Esophagus muscularis mucosa (tissue), 4 donors: ENCODE measurements at regions not wholly inside any gene's neighbourhood (a gene's known extent, or its start where the extent isn't known, plus 50 kb on each side); places are given as distances from the start of the nearest gene placed in this dataset.

Experiments used
- DNase-seq: peaks from one replicate; pipeline ENCODE4 v3.0.0-alpha.2; 2017; ENCODE audit errors: extremely low spot score
- H3K27ac ChIP-seq, 4 donors: fragments of 200-600 bp; sonication (generic); replicated peaks in 1 of 4; 1 replicate in 3 of 4; 2 replicates in 1 of 4; pipeline ENCODE4 v1.5.1; 2016 to 2019; ENCODE audit warnings: mild to moderate bottlenecking in 1 of 4
- H3K27me3 ChIP-seq, 4 donors: fragments of 200-600 bp; sonication (generic); one replicate each; pipeline versions ENCODE4 v1.5.1 to v1.6.0; 2016 to 2019
- H3K36me3 ChIP-seq, 4 donors: fragments of 200-600 bp; sonication (generic); one replicate each; pipeline ENCODE4 v1.5.1; 2016 to 2019
- H3K4me1 ChIP-seq, 4 donors: fragments of 200-600 bp; sonication (generic); one replicate each; pipeline ENCODE4 v1.5.1; 2016 to 2019
- H3K4me3 ChIP-seq, 4 donors: fragments of 200-600 bp; sonication (generic); 1 replicate in 2 of 4; 2 replicates in 2 of 4; pipeline ENCODE4 v1.5.1; 2016 to 2019; ENCODE audit warnings: mild to moderate bottlenecking in 4 of 4, moderate library complexity in 1 of 4
- H3K9me3 ChIP-seq, 4 donors: fragments of 200-600 bp; sonication (generic); 1 replicate in 3 of 4; 2 replicates in 1 of 4; pipeline ENCODE4 v1.5.1; 2016 to 2019
- EP300 ChIP-seq: sonication (generic); formaldehyde crosslinking; IDR thresholded peaks from one replicate; pipeline ENCODE4 v1.6.1; 2017; ENCODE audit warnings: antibody characterized with exemption
- POLR2A ChIP-seq: fragments of 450-650 bp; IDR thresholded peaks from one replicate; pipeline ENCODE4 v1.6.1; 2017; ENCODE audit warnings: antibody characterized with exemption, moderate library complexity, mild to moderate bottlenecking, low read depth
- POLR2AphosphoS5 ChIP-seq, 2 donors: sonication (generic); formaldehyde crosslinking; IDR thresholded peaks; one replicate each; pipeline ENCODE4 v1.6.1; 2017; ENCODE audit warnings: antibody characterized with exemption in 2 of 2
- WGBS: methylation state at CpG from one replicate; pipeline ENCODE4 v1.1.5; 2018; 5-methylcytosine and 5-hydroxymethylcytosine counted together
- intact Hi-C: fragments of 100-400 bp; cut with DNase I; formaldehyde crosslinking; loops from one replicate; pipeline ENCODE4 v1.15.1; 2023
- TF ChIP-seq, protein P1 (sequence below), 3 experiments: fragments of 200-600 bp in 2 of 3; fragments of 450-650 bp in 1 of 3; sonication (generic) in 2 of 3; IDR thresholded peaks; one replicate each; pipeline ENCODE4 v1.5.1; 2017 to 2019; ENCODE audit warnings: antibody characterized with exemption in 3 of 3, mild to moderate bottlenecking in 2 of 3, moderate library complexity in 1 of 3

DNA sequence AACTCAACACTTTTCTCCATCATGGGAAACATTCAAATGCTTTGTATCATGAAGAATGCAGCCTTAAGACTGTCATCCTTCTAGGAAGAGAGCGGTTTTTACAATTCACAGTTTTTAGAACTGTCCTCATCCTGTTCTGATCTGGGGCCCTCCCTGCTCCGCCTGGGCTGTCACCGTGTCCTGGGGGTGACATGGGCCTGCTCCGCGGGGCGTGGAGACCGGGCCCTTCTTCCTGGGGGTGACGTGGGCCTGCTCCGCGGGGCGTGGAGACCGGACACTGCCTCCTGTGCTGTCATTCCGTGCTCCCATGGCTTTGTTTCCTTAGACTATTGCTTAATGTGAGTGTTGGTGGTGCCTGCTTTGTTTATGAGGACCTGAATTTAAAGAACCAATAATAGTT, 122.8 kb downstream of the TMEM18 start:
- H3K4me1 ChIP-seq = peaks cover 0 to 8% (median 3%) of the 10 kb centered on the region in 4 donors
- no peaks in the 10 kb centered on the region for H3K36me3 ChIP-seq
- DNase-seq = no peak
- intact Hi-C loops = no loop called here
- H3K27ac ChIP-seq = no peak overlapping the region
- H3K9me3 ChIP-seq = no peaks in the 10 kb centered on the region
- WGBS = 74% methylated on average over 11 of the region's 13 CpGs
- no peak overlapping the region for H3K4me3 ChIP-seq
- TF ChIP-seq POLR2A = no peak
- TF ChIP-seq, protein P1, sequence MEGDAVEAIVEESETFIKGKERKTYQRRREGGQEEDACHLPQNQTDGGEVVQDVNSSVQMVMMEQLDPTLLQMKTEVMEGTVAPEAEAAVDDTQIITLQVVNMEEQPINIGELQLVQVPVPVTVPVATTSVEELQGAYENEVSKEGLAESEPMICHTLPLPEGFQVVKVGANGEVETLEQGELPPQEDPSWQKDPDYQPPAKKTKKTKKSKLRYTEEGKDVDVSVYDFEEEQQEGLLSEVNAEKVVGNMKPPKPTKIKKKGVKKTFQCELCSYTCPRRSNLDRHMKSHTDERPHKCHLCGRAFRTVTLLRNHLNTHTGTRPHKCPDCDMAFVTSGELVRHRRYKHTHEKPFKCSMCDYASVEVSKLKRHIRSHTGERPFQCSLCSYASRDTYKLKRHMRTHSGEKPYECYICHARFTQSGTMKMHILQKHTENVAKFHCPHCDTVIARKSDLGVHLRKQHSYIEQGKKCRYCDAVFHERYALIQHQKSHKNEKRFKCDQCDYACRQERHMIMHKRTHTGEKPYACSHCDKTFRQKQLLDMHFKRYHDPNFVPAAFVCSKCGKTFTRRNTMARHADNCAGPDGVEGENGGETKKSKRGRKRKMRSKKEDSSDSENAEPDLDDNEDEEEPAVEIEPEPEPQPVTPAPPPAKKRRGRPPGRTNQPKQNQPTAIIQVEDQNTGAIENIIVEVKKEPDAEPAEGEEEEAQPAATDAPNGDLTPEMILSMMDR (IDR thresholded peaks at IDR 0.05) = no peak
- TF ChIP-seq EP300 = no peak
- no peak for TF ChIP-seq POLR2AphosphoS5 (IDR thresholded peaks at IDR 0.05)
- peaks cover 0 to 34% (median 0%) of the 10 kb centered on the region in 4 donors for H3K27me3 ChIP-seq

DNA sequence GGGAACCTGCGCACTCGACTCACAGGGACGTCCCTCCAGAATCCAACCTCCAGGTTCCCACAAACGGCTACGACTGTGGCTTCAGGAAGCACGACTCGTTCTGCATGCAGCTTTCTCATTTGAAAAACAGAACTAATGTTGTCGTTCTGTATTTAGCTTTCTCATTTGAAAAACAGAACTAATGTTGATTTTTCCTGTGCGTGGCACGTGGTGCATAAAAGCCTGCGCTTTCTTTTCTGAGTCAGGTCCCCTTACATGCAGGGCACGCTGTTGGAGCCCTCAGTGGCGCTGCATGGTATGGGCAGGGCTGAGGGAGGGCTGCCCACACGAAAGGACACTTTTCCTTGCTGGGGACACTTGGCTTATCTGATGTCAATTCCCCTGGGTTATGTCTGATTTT, 124.3 kb downstream of the TMEM18 start:
- peaks cover 0 to 8% (median 3%) of the 10 kb centered on the region in 4 donors for H3K4me1 ChIP-seq
- H3K9me3 ChIP-seq = no peaks in the 10 kb centered on the region
- intact Hi-C loops = no loop called here
- peaks cover 0 to 26% (median 0%) of the 10 kb centered on the region in 4 donors for H3K27me3 ChIP-seq
- no peak overlapping the region for H3K4me3 ChIP-seq
- no peak for DNase-seq
- no peaks in the 10 kb centered on the region for H3K36me3 ChIP-seq
- WGBS = 87% methylated on average over 14 of the region's 14 CpGs
- TF ChIP-seq, protein P1 (IDR thresholded peaks at IDR 0.05) = no peak
- TF ChIP-seq EP300 = no peak
- no peak for TF ChIP-seq POLR2A
- TF ChIP-seq POLR2AphosphoS5 (IDR thresholded peaks at IDR 0.05) = no peak
- H3K27ac ChIP-seq = no peak overlapping the region

DNA sequence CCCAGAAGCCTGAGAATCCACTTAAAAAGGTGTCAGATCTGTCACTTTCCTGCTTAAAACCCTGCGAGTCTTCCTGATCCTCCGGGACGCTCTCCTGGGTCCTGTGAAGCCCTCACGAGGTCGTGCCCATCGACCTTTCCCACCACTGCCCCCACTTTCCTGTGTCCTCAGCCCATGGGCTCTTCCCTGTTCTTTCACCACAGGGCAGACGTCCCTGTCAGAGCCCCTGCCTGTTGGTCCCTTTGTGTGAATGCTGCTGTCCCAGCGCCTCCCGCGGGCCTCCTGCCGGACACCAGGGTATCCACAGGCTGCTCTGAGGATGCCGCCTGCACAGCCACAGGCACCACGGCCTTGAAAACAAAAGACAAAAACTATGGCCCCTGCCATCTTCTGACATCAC, 125.6 kb downstream of the TMEM18 start:
- Histone ChIP-seq H3K4me1 (peaks cover 0 to 8% (median 3%) of the 10 kb centered on the region in 4 donors), H3K27ac (no peak overlapping the region), H3K36me3 (no peaks in the 10 kb centered on the region), H3K4me3 (no peak overlapping the region), H3K9me3 (no peaks in the 10 kb centered on the region), H3K27me3 (peaks cover 0 to 31% (median 0%) of the 10 kb centered on the region in 4 donors)
- 72% methylated on average over 8 of the region's 13 CpGs for WGBS
- no peak for TF ChIP-seq POLR2AphosphoS5 (IDR thresholded peaks at IDR 0.05)
- TF ChIP-seq EP300 = no peak
- TF ChIP-seq, protein P1 (IDR thresholded peaks at IDR 0.05) = no peak
- no peak for TF ChIP-seq POLR2A
- peak; percentile 89 for DNase-seq
- intact Hi-C loops = no loop called here

DNA sequence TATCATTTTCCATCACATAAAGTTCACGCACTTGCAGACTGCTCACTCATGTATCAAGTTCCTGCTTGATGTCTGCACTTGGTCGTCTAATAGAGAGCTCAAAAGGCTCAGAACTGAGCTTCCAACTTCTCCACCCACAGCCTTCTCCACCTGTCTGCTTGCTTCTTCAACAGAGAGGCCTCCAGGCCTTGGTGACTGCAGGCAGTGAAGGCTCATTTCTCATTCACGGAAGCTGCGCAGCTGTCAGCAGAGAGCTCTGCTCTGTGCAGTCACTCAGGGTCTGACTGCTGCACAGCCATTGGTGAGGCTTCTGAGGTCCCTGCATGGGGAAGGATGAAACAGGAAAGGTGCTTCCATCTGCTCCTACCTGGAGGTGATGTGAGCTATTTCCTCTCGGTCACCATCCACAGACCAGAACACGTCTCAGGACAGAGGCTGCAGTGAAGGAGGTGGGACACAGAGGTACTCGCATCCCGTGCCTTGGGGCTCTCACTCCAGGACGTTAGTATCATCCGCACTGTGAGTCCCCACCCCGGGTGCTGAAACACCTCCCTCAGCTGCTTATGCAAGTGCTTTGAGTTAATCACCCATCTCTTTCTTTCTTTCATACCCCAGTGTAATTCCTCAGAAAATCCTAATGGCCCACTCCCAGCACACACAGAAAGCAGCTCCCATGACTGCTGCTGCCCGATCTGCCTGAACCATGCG, 126.2 kb downstream of the TMEM18 start:
- intact Hi-C loops = no loop called here
- no peaks in the 10 kb centered on the region for H3K9me3 ChIP-seq
- TF ChIP-seq POLR2AphosphoS5 (IDR thresholded peaks at IDR 0.05) = no peak
- TF ChIP-seq EP300 = no peak
- TF ChIP-seq POLR2A = no peak
- TF ChIP-seq, protein P1 (IDR thresholded peaks at IDR 0.05) = no peak
- H3K36me3 ChIP-seq = no peaks in the 10 kb centered on the region
- peaks cover 0 to 8% (median 3%) of the 10 kb centered on the region in 4 donors for H3K4me1 ChIP-seq
- no peak overlapping the region for H3K4me3 ChIP-seq
- 81% methylated on average over 13 of the region's 13 CpGs for WGBS
- peaks cover 0 to 37% (median 0%) of the 10 kb centered on the region in 4 donors for H3K27me3 ChIP-seq
- H3K27ac ChIP-seq = no peak overlapping the region
- peak; percentile 57 for DNase-seq
